Kidney (tissue), 13 donors: ENCODE measurements at regions not wholly inside any gene's neighbourhood (a gene's known extent, or its start where the extent isn't known, plus 50 kb on each side); places are given as distances from the start of the nearest gene placed in this dataset.
A peak's percentile ranks its signal among the peaks of the same experiment; 100 is the strongest.

Source experiments
- DNase-seq, 5 donors: peaks; one replicate each; pipeline ENCODE4 v3.0.0-alpha.2; 2013 to 2020
- FAIRE-seq: peaks from 2 replicates; lab custom pipeline; 2012; peaks lifted over from hg19 to GRCh38; lab: Jason Lieb, UNC
- H3K27ac ChIP-seq, 2 donors: one replicate each; pipeline ENCODE4 v1.7.0; 2013; ENCODE audit warnings: low read depth in 2 of 2, low read length in 2 of 2, inconsistent platforms in 1 of 2
- H3K27me3 ChIP-seq: one replicate; pipeline ENCODE4 v1.7.1; 2013; ENCODE audit warnings: low read length, inconsistent platforms; ENCODE audit not compliant: control insufficient read depth, insufficient read depth
- H3K36me3 ChIP-seq, 3 donors: one replicate each; pipeline versions ENCODE4 v1.7.0 to v1.7.1; 2013; ENCODE audit warnings: low read length in 3 of 3, control low read depth in 1 of 3, inconsistent platforms in 1 of 3; ENCODE audit not compliant: insufficient read depth in 3 of 3, control insufficient read depth in 2 of 3
- H3K4me1 ChIP-seq, 3 donors: one replicate each; pipeline versions ENCODE4 v1.7.0 to v1.7.1; 2013; ENCODE audit warnings: low read length in 3 of 3, inconsistent platforms in 1 of 3, low read depth in 1 of 3; ENCODE audit not compliant: control insufficient read depth in 2 of 3, insufficient read depth in 2 of 3
- H3K4me3 ChIP-seq, 3 donors: one replicate each; pipeline versions ENCODE4 v1.7.0 to v1.8.1; 2013; ENCODE audit warnings: low read length in 3 of 3, control low read depth in 1 of 3, inconsistent platforms in 1 of 3
- H3K9ac ChIP-seq, 3 donors: one replicate each; pipeline versions ENCODE4 v1.7.0 to v1.7.1; 2013; ENCODE audit warnings: low read length in 3 of 3, control low read depth in 1 of 3, inconsistent platforms in 1 of 3
- H3K9me3 ChIP-seq, 3 donors: one replicate each; pipeline versions ENCODE4 v1.7.0 to v1.7.1; 2013; ENCODE audit warnings: low read length in 3 of 3, control low read depth in 1 of 3, inconsistent platforms in 1 of 3; ENCODE audit not compliant: control insufficient read depth in 2 of 3, insufficient read depth in 1 of 3
- intact Hi-C: fragments of 100-400 bp; cut with DNase I; formaldehyde crosslinking; loops from one replicate; pipeline ENCODE4 v1.11.1; 2022
- TF ChIP-seq, protein P1 (sequence below): IDR thresholded peaks from 3 replicates; pipeline ENCODE4 v1.5.1; 2012; ENCODE audit warnings: mild to moderate bottlenecking, moderate library complexity, borderline replicate concordance; ENCODE audit not compliant: insufficient read depth; ENCODE audit errors: extremely low read depth
- donor health status: control.
- donor health status: control.
- donor health status: control.
- donor health status: control.
- donor health status: control.
- donor health status: DM: yes; HTN: yes; CAD: no.
- donor health status: Normal renal cell carcinoma (clear cell type).

DNA sequence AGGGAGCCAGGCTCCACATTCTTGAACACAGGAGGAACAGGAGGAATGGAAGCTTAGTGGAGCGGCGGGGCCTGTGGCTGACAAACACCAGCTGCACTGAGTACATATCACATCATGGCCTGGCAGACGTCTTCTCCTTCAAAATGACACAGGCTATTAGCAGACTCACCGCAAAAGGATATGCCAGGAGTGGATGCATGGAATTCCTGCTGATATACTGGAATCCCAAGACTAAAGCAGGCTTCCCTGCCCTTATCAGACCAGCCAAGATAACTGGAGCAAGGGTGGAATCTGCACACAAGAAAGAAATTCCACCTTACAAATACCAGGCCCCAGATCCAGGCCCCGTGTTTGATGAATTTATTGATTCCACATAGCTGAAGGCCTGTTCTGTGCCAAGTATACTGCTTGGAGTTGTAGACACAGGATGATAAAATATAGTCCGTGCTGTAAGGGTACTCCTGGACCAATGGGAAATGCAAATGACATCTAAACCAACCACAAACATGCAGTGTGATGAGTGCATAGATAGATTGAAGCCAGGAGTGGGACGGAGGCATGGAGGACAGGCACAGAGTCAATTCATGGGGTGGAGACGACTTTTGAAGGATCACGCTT is 480.5 kb upstream of the ZMIZ1 start:
- H3K4me1 ChIP-seq: no peaks in the 10 kb centered on the region
- H3K9ac ChIP-seq: no peak overlapping the region
- H3K27me3 ChIP-seq: no peaks in the 10 kb centered on the region
- FAIRE-seq: no peak
- no peak overlapping the region for H3K27ac ChIP-seq
- H3K9me3 ChIP-seq: no peaks in the 10 kb centered on the region
- no peak overlapping the region for H3K4me3 ChIP-seq
- TF ChIP-seq, protein P1, sequence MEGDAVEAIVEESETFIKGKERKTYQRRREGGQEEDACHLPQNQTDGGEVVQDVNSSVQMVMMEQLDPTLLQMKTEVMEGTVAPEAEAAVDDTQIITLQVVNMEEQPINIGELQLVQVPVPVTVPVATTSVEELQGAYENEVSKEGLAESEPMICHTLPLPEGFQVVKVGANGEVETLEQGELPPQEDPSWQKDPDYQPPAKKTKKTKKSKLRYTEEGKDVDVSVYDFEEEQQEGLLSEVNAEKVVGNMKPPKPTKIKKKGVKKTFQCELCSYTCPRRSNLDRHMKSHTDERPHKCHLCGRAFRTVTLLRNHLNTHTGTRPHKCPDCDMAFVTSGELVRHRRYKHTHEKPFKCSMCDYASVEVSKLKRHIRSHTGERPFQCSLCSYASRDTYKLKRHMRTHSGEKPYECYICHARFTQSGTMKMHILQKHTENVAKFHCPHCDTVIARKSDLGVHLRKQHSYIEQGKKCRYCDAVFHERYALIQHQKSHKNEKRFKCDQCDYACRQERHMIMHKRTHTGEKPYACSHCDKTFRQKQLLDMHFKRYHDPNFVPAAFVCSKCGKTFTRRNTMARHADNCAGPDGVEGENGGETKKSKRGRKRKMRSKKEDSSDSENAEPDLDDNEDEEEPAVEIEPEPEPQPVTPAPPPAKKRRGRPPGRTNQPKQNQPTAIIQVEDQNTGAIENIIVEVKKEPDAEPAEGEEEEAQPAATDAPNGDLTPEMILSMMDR: no peak
- H3K36me3 ChIP-seq: no peaks in the 10 kb centered on the region
- peak in 4 of 5 donors; percentile 28 to 70 (median 48) for DNase-seq
- intact Hi-C loops: no loop called here

DNA sequence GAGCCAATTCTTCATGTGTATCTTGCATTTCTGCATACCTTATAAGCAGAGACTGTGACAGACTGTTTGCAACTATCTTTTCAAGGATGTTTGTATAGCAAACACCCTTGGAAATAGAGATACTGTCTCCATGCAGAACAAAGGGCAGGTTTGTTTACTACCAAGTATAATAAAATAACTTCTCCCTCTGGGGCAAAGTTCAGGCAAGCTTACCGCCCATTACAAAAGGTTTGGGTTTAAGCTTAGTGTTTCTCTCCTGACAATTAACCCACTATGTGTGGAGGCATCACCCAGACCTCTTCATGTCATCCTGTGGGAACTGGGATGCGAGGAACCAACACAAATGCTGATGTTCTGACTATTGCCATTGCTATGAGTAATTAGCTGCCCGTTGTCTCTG is 479.1 kb upstream of the ZMIZ1 start:
- H3K4me3 ChIP-seq: no peak overlapping the region
- H3K4me1 ChIP-seq: no peaks in the 10 kb centered on the region
- DNase-seq (peak in 1 of 5 donors; percentile 15), FAIRE-seq (no peak)
- H3K27ac ChIP-seq: no peak overlapping the region
- H3K36me3 ChIP-seq: no peaks in the 10 kb centered on the region
- TF ChIP-seq, protein P1: no peak
- H3K27me3 ChIP-seq: no peaks in the 10 kb centered on the region
- no peak overlapping the region for H3K9ac ChIP-seq
- intact Hi-C loops: no loop called here
- no peaks in the 10 kb centered on the region for H3K9me3 ChIP-seq

DNA sequence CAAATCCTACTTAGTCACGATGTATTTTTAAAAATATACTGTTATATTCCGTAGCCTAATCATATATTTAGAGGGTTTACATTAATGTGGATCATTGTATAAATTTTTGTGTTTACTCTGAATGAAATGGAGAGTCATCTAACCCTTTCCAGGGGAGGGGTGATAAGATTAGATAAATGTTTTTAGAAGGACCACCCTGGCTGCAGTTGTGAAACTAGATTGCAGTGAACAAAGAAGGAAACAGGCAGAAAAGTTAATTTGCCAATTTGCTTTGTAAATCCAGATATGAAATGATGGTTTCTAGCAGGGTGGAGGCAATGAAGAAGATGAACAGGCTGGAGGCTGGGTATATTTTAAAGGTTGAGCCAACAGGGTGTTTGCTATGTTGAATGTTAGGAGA is 477.7 kb upstream of the ZMIZ1 start:
- H3K4me3 ChIP-seq: no peak overlapping the region
- no peaks in the 10 kb centered on the region for H3K27me3 ChIP-seq
- H3K27ac ChIP-seq: no peak overlapping the region
- H3K4me1 ChIP-seq: no peaks in the 10 kb centered on the region
- no peak for FAIRE-seq
- peak in 1 of 5 donors; percentile 1 for DNase-seq
- intact Hi-C loops: no loop called here
- no peak overlapping the region for H3K9ac ChIP-seq
- no peaks in the 10 kb centered on the region for H3K36me3 ChIP-seq
- TF ChIP-seq, protein P1: no peak
- H3K9me3 ChIP-seq: no peaks in the 10 kb centered on the region
